ENCODE measurements at regions not wholly inside any gene's neighbourhood (a gene's known extent, or its start where the extent isn't known, plus 50 kb on each side); places are given as distances from the start of the nearest gene placed in this dataset.
"Not testable (repeated sequence)": the region's sequence is repeated elsewhere in the genome, so short reads cannot be mapped to it uniquely, and the experiment has no call there.

GRCh38 chr18:2146092-2146491 lies 425.2 kb downstream of the METTL4 start:
- DNase-seq: no peak

- no peak for DNase-seq
These were observed 424.6 kb downstream of the METTL4 start for GRCh38 chr18:2146754-2147153.

- no peak for DNase-seq
These were observed 423.7 kb downstream of the METTL4 start for GRCh38 chr18:2147476-2148230.

DNA sequence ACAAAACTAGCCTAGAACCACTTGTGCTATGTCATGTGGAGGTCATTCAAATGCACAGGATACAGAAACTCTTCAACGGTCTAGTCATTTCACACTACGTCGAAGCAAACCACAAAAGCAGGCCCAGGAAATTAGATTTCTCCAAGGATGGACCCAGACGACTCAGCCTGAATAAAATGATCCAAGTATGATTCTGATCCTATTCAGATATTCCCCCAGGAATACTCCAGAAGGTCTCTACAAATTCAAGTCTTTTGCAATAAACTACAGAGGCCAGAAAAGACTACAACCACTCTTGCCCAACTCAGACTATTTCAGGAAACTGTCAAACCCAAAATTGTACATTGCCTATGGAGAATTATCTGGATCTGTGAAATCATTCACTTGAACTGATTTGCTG lies 422.5 kb downstream of the METTL4 start:
- no peak for DNase-seq

DNA sequence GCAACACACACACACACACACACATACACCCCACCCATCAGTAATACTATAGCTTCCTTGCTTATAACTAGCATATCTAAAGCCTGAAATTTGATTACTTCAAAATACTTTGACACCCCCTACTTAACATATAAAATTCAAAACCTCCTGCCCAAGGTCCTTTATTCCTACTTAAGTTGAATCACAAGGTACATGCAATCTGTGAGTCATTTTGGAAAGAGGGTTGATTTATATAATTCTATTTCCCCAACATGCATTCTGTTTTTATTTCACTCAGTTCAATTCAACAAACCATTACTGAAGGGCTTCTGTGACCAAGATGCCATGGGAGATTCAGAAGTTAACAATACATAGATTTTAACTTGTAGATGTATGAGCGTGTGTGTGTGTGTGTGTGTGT lies 420.7 kb downstream of the METTL4 start:
- DNase-seq: no peak

DNA sequence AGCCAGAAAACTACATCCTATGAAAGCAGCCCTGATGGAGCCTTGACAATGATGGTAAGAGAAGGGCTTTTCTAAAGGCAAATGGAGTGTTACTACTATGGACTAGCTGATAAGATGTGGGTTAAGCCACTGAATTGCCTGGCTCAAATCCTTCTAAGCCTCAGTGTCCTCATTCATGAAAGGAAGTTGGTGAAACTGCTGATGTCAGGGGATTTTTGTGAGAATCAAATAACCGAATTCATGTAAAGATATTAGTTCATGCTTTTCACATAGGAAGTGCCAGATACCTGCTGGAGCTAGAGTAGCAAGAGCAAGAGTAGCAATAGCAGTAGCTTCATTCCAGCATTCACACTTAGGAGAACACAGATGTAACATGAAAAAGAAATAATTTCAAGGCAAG lies 417.0 kb downstream of the METTL4 start:
- DNase-seq: no peak

- no peak for DNase-seq
These were observed 406.4 kb downstream of the METTL4 start for GRCh38 chr18:2164644-2165550.

GRCh38 chr18:2166876-2167275 lies 404.4 kb downstream of the METTL4 start:
- not testable (repeated sequence) for DNase-seq

- no peak for DNase-seq
These were observed 403.3 kb downstream of the METTL4 start for GRCh38 chr18:2168022-2168421.

GRCh38 chr18:2169656-2170055 lies 401.6 kb downstream of the METTL4 start:
- no peak for DNase-seq

DNA sequence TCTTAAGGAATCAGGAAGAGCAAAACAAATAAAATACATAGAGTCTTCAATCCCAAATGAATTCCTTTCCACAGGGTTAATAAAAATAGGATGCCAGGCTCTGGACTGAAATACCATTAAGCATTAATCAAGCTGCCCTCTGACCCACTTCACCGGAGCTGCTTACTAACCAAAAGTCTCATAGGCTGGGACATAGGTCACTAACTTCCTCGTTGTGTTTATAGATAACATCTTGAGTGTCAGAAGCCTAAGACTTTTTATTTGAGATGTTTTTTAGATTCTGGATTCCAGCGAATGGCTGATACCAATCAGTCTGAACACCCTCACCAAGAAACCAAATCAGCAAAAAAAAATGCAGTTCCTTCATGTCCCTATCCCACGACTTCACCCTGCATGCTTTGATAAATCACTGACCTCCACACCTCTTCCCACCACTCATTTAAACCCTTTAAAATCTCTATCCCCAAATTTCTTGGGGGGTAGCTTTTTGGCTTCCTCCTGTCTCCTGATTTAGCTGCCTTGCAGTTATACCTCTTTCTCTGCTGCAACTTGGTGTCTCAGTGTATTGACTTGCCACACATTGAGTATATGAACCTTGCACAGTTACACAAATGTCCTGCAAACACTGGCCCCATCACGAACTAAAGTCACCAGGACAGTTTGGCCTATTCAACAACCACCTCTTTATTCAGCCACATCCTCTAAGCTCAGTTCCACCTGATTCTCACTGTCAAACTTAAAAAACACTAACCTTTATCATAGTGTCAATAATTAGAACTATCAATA lies 399.3 kb downstream of the METTL4 start:
- no peak for DNase-seq

GRCh38 chr18:2172881-2173280 lies 398.4 kb downstream of the METTL4 start:
- DNase-seq: no peak

GRCh38 chr18:2173486-2173885 lies 397.8 kb downstream of the METTL4 start:
- DNase-seq: no peak

GRCh38 chr18:2178036-2178435 lies 393.3 kb downstream of the METTL4 start:
- DNase-seq: no peak

DNA sequence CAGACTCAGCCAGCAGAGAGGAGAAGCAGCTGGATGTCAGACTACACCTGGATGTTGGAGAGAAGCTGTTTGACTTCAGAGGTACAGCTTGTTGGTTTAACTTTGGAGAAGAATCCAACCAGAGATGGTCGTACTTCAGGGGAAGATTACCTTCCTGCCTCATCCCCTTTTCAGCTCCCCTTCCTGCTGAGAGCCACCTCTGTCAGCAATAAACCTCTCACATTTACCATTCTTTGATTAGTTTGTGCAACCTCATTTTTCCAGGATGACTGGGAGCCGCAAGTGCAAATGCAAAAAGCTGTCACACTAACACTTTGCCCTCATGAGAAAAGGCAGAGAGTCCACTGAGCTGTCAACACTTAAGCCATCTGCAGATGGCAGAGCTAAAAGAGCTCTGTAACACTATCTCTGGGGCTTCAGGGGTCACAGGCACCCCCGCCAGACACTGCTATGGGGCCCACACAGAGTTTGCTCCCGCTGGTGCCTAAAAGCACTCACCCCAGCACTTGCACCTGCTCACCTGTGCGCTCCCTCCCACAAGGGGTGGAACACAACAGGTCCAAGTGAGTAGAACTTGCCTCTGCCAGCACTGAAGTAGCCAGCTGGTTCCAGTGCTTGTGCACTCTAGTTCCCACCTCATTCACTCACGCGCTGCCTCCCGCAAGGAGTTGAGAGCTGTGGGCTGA lies 391.7 kb downstream of the METTL4 start:
- no peak for DNase-seq

DNA sequence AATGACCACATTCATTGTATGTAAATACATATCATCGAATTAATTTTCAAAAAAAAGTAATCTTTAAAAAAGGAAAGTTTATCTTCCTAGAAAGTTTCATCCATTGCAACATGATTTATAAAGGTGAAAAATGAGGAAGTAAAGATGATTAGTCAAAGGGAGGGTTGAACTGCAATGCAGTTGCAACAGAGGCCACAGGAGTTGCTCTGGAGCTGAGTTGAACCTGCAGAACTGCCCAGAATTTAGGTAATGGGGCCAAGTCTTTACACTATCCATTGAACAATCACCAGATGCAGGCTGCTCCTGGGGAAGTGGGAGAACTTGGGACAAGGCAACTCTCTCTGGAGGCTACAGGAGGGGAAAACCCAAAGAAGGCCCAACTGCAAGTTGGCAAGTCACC lies 390.7 kb downstream of the METTL4 start:
- DNase-seq: no peak

GRCh38 chr18:2183432-2183831 lies 387.9 kb downstream of the METTL4 start:
- DNase-seq: no peak

DNA sequence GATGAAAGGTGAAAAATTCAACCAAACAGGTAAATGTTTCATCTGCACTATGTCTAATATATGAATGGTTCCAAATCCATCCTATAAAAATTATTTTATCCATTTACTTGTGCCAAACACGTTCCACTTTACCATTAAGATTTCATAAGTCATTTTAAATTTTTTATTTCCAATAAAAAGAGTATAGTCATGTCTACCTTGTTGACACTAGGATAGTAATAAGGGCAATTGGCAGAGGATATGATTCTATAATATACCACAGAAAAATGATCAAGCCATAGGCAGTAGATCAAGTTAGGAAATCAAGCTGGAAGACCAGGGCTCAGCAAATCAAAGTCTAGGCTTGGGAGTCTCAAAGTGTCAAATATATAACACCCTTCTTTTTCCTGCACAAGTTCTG lies 384.3 kb downstream of the METTL4 start:
- DNase-seq: no peak

- no peak for DNase-seq
These were observed 383.0 kb downstream of the METTL4 start for GRCh38 chr18:2188258-2188657.

DNA sequence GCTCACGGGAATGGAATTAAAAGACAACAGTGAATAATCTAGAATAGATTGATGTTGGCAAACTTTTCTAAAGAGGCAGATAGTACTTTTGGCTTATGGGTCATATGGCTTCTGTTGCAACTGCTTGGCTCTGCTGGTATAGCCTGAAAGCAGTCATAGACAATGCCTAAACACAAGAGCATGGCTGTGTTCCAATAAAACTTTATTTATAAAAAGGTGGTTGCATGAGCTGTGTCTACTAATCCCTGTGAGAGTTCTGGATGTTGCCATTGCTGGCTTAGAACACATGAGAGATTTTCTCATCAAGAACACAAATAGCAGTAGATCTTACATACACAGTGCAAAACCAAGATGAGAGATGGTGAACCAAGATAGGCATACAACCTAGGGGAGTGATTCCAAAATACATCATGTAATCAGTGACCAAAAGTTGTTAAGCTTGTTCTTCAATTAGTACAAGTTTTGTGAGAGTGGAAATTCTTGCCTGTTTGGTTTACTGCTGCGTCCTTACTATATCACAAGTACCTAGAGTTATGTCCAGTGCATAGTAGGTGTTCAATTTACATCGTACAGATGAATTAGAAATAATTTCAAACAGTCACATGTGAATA lies 380.0 kb downstream of the METTL4 start:
- no peak for DNase-seq

DNA sequence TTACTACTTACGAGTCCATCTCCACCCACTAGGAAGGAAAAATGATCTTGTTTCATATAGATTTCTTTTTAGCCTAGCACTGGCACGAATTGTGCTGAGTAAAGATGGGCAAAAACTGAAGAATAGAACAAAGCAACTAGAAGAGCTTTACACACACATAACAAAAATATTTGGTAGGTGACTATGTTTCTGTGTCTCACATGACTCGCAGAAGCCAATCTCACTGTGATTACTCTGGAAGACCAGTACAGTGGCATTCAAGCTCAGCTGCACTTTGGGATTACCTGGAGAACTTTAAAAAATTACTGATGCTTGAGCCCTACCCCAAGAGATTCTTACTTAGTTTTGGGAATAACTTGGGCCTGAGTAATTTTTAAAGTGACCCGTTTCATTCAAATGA lies 378.7 kb downstream of the METTL4 start:
- DNase-seq: no peak

- no peak for DNase-seq
These were observed 373.4 kb downstream of the METTL4 start for GRCh38 chr18:2197946-2198345.
